GM19397 (cell line): ENCODE measurements at regions not wholly inside any gene's neighbourhood (a gene's known extent, or its start where the extent isn't known, plus 50 kb on each side); places are given as distances from the start of the nearest gene placed in this dataset.
"Not testable (repeated sequence)": the region's sequence is repeated elsewhere in the genome, so short reads cannot be mapped to it uniquely, and the experiment has no call there.

Experiments
- ATAC-seq: cut with Tn5 transposase; IDR thresholded peaks from one replicate; pipeline ENCODE4 v1.9.1; 2021; ENCODE audit warnings: mild to moderate bottlenecking, moderate library complexity; ENCODE audit not compliant: unreplicated experiment

DNA sequence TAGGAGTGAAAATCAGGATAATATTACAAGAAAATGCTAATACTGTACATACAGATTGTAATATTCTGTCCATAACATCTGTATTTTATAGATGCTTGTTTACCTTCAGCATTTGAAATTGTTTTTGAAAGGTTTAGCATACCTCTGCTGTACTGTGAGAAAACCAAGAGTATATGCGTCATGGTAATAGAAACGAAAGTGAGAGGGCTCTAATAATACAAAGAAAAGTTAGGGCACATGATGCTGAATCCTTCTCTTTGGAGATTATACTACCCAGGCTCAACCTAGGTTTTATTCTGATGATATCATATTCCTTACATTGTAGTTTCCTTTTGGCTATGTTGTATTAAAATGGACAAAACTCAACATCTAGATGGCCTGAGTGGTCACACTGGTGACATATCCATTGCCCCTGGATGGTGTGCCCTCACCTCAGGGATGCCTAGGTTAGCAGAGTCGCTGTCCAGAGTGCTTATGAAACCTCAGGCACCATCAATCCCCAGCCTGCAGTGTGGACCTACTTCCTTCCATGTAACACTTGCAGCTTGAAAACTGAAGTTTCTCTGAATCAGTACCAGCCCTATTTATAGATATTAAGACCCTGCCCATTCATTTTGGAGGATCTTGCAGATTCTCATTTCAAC lies 253.7 kb downstream of the KCTD12 start:
- no peak for ATAC-seq

DNA sequence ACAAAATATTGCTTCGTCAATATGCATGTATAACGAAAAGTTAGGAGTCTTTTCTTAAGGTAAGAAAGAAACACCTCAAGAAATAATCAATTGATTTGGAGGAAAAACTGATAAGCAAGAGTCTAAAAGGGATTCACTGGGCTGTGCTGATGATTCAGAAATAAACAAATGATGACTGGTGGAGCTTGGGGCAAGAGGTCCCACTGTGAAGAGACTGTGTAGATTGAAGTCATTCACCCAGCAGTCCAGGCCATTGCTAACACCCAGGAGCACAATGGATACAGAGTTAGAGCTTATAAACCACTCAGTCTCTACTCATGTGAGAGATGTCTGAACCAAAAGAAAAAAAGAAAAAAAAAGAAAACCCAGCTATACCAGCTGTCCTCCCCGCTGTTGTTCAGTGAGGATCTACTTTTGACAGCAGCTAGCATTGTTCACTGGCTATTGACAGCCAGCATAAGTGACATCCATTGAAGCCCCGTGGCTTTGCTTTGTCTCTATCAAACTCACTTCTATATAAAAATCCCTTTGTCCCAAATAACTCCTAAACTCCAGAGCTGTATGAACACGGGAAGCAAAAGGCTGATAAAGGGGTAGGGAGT lies 255.5 kb downstream of the KCTD12 start:
- ATAC-seq = no peak

DNA sequence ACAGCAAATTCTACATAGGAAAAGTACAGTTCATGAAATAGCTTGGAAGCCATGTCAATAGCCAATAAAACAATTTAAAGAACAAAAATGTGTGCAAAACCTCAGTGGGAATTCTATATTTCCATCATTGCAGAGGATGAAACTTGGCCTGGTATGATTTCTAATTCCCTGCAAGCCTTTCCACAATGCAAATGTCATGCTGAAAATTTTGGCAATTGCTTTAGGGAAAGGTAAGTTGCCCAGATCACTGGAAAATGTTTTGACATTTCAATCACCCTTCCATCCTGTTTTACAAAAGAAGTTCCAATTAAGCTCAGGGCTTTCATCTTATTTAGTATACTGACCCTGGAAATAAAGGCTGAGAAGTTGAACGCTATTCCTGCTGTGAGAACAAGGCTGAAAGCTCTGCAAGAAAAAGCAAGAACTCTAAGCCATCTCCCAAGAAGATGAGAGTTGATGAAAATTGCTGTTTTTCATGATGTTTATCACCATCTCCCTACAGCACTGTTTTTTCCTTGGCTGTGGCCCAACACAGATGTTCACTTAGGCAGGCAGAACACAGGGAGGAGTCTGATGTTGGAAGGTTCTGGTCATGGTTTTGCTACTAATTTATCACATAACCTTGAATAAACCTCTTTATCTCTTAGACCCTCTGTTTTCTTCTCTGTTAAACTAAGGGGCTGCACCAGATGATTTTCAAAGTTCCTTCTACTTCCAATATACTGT lies 263.7 kb downstream of the KCTD12 start:
- no peak for ATAC-seq

DNA sequence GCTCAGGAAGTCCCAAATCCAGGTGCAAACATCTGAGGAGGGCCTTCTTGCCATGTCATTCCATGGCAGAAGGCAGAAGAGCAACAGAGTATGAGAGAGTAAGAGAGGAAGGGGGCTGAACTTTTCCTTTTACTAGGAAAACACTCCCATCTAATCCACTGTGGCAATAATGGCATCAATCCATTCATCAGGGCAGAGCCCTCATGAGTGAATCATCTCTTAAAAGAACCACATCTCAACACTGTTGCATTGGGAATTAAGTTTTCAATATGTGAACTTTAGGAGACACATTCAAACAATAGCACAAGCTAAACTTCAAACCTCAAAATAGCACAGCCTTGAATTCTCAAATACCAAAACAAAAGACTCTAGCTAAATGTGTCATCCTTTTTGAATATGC lies 264.5 kb downstream of the KCTD12 start:
- ATAC-seq = no peak

DNA sequence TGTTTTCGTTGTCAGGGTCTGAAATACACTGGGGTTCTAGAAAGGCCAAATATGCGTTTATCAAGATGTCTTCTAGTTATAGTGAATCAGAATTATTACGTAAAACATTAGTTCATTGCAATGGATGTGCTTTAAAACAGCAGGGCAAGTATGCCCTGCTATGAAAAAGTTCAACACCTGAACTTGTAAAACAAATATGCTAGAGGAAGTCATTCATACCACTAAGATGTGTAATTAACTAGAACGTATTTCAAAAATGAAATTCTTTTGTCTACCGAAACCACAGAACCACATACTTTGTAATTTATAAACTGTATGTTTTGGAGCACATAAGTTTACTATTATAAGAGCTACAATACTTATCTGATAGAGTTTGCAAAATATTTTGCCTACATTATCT lies 266.2 kb downstream of the KCTD12 start:
- no peak for ATAC-seq

DNA sequence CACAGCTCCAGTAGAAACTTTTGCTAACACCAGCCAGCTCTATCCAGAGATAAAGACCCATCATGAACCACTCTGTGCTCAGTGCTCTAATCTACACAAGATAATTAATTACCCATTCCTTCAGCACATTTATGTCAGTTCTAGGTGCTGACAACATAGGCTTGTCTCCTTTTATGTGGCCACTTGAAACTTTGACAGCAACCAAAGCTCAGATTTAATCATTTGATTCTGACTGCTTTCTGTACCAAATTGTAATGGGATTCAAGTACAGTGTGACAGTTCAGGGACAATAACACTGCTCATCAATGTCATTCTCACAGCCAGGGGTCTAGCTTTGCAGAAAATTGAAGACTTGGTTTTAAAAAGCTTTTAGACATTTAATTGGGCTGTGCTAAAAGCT lies 266.6 kb downstream of the KCTD12 start:
- ATAC-seq = no peak

DNA sequence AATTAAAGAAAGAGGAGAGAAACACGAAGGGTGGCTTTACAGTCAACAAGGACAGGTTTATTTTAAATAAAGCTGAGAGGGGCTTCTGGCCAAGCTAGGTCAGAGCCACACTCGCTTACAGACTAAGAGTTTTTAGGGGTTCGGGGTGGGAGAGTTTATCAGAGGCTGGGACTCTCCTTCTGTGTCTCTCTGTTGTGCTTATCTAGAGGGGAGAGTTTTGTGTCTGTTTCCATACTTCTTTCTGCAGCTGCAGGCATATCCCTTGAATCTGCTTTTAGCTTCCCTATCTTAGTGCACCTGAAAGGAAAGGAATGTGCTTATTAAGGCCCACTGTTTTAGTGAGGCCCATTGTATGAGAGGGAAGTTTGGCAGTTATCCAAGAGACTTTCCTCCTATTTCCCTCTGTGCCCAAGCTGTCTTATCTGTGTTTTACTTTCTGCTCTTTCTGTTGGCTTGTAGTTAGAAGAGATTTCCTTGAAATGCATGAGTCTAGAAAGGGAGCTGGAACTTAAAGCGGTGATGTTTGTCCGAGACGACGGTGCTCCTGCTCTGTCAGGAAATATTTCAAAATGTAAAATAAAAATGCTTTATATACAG lies 275.3 kb downstream of the KCTD12 start:
- ATAC-seq = no peak

DNA sequence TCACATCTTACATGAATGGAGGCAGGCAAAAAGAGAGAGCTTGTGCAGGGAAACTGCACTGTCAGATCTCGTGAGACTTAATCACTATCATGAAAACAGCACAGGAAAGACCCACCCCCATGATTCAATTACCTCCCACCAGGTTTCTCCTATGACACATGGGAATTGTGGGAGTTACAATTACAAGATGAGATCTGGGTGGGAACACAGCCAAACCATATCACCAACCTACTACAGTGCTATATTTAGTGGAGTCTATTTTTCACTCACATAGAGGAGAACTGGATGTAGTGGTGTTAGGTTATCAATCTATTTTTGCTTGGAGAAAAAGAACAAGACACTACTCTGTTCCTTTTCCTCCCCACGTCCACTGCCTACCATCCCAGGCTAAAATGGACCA lies 276.6 kb downstream of the KCTD12 start:
- ATAC-seq = no peak

DNA sequence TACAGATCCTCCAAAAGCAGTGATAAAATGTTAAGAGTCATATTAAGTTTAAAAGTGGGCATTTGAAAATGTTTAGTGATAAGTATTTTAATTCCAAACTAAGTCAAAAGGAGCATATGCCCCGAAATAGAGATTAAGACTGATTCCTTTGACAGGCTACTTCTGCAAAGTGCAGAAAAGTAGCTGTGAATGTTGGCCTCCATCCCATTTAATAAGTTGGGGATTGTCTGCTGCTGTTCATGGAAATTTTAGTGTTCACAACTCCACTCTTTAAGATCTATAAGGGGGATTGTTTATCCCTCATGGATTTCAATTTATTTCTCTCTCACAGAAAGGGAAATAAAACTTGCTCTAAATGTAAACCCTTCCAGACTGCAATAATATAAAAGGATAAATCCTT lies 278.3 kb downstream of the KCTD12 start:
- no peak for ATAC-seq

DNA sequence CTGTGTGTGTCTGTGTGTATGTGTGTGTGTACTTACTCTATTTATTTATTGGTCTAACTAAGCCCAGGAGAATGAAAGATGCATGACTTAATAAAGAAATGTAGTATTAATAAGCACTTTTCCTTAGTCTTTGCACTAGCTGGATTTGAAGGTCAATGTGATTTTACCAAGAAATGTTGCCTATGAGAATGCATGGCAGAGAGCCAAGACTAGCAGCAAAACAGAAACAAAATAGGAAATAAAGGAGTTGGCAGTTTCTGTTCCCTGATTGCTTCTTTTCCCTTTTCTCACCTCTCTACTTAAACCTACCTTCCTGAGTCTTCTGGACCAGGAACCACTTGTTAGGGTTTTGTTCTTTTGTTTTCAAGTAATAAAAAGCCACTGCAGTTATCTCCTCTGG lies 286.1 kb downstream of the KCTD12 start:
- no peak for ATAC-seq

DNA sequence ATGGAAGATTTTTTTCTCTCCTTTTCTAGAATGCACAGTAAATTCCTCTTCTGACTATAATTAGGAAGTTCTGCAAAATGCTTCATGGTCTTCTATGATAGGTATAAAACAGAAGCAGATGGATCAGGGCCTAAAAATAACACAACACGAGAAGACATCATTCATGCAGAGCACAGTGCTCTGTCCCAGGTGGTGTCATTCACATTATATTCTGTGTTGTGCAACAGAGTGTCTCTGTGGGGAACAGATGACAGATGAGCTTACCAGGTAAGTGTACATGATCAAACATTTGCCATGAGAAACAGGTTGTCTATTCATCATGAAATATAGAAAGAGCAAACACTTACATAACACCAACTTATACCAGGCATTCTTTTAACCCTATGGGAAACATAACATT lies 288.3 kb downstream of the KCTD12 start:
- no peak for ATAC-seq

DNA sequence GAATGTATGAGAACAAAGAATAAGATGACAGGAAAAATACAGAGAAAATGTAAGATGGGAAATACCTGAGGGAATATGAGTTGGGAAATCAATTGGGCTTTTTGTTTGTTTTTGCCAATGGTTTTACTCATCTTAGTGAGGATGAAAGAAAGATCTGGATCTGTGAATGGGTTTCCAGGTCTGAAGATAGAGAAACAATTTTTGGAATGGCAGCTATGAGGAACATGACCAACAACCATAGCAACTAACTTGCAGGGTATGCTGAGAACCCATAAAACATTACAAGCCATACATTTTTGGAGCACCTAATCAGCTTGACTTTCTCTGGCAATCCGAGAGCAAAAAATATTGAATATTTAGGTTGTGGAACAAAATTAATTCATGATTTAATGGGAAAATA lies 290.0 kb downstream of the KCTD12 start:
- no peak for ATAC-seq

DNA sequence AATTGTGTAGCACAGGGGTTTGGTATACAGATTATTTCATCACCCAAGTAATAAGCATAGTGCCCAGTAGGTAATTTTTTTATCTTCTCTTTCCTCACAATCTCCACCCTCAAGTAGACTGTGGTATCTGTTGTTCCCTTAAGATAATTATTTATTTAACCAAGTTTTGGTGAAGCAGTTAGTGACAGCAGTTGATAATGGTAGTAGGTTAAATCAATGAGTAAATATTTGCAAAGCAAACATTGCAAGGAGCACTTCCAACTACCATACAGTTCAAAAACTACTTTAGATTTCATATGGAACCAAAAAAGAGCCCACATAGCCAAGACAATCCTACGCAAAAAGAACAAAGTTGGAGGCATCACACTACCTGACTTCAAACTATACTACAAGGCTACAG lies 291.8 kb downstream of the KCTD12 start:
- no peak for ATAC-seq

DNA sequence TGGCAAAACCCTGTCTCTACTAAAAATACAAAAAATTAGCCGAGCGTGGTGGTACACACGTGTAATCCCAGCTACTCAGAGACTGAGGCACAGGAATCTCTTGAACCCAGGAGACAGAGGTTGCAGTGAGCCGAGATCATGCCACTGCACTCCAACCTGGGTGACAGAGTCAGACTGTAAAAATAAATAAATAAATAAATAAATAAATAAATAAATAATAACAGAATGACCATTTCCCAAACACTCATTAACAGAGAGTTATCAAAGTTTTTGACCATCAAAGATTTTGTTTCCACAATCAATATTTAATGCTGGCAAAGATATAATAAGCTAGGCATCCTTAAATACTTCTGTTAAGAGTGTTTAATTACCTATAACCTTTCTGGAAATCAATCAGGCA lies 299.4 kb downstream of the KCTD12 start:
- ATAC-seq = no peak

DNA sequence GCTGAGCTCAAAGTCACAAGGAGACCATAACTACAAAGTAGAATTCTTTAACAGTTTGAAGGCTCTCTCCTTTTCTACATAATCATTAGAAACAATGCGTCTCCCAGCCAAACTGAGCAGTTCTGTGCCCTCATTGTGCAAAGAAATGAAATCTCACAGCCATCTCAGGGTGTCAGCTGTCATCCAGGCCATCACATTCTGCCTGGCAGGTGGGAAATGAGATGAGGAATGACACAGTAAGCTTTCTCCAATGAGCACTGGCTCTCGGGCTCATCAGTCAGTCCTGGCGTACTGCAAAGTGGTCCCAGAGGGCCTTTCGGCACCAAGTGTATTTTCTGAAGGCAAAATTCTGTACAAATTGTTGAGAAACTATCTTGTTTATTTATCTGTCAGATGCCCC lies 306.5 kb downstream of the KCTD12 start:
- no peak for ATAC-seq

DNA sequence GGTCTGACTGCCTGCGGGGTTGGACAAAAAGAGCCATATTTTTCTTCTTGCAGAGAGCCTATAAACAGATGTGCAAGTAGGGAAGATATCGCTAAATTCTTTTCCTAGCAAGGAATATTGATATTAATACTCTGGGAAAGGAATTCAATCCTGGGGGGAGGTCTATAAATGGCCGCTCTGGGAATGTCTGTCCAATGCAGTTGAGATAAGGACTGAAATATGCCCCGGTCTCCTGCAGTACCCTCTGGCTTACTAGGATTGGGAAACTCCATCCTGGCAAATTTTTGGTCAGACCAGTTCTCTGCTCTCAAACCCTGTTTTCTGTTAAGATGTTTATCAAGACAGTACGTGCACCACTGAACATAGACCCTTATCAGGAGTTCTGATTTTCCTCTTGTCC lies 310.6 kb downstream of the KCTD12 start:
- not testable (repeated sequence) for ATAC-seq

DNA sequence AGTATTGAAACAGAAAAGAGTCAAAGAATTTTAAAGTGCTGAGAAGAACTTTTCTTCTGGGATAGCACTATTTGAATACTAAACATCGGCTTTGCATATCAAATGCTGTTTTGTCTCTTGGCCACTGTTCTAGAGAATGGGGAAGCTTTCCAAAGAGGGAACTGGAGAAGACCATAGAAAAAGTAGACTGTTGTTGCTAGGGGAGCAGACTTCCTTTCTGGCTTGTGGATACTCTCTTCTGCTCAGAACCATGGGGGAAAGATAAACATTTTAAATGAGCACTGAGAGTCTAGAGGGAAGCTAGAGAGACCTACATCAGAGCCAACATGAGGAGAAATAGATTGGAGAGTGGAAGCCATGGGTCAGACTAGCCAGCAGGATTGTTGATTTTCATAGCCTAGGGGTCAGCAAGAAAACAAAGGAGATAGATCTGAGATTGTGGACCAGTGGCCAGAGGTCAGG lies 315.7 kb downstream of the KCTD12 start:
- ATAC-seq = no peak

DNA sequence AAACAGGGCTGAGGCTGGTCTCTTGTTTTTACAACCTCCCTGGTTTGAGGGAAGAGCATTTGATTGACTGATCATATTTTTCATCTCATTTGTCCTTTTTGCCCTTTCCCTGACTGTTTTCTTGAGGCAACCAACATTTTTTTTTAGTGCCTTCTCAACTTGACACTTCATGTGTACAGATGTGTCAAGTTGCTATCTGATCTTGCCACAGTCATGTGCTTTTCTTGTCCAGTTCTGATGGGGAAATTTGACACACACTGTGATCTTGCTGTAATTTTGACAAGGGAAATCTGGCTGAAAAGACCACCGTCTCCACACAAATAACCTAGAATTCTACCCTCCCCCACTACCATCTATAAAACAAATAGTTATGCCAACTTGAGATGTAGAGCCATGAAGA lies 329.6 kb downstream of the KCTD12 start:
- no peak for ATAC-seq

DNA sequence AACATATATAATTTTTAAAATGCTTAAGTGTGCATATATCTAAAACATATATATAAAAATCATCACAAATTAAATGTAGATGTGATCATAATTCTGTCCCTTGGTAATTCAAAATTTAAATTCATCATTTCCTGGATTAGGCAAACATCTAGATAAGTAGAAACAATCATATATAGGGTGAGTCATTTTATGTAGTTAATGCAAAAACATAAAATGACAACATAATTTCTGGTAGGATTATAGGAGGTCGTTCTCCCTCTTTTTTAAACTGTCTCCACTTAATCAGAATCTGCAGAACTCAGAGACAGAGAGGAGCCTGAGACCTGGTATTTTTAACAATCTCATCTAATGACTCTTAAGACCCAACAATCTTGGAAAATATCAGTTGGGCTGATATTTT lies 333.4 kb downstream of the KCTD12 start:
- no peak for ATAC-seq

DNA sequence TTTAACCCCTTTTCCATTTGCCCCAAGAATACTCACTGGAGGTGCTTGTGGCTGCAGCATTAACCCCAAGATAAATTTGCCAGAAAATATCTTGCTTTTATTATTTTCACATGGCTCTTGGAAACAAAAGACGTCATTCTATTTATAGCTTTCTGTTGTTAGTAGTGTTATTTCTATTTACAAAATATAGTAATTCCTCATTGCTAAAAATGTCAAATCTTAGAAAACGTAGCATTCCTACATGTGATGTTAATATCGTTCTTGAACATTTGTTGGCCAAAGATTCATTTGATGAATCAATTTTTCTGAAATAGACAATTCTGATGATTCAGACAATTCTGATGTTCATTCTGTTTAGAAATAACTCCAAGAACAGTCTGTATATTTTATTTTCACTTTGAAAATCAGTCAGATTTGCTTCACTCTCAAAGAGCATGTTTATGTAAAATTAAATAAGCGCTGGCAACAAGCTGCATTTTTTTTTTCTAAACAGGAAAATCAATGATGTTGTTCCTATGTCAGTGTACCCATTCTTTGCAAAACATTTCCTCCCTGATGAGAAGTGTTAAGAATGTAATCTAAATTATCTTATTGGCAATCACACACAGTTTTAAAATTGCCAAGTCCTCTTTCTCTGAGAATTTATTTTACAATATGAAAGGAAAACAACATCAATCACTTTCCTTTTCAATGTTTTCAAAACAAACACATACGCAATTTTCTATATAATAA lies 334.0 kb downstream of the KCTD12 start:
- no peak for ATAC-seq

DNA sequence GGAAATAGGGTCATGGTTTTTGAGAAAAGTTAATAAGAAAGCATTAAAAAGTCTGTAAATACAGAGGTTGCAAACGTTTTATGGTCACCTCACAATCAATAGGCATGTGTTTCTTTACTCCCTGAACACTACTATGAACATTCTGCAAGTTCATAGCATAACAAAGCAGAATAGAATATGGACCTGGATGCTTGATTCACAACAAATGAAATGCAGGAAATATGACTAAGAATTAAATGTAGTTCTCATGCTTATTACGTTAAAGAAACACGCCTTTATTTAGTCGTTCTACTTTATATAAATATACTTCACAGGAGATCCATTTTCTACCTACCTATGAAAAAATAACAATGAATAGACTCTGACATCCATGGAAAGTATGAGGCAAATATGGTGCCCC lies 344.0 kb downstream of the KCTD12 start:
- ATAC-seq = no peak
